HEK293 (cell line): ENCODE measurements at regions not wholly inside any gene's neighbourhood (a gene's known extent, or its start where the extent isn't known, plus 50 kb on each side); places are given as distances from the start of the nearest gene placed in this dataset.

Experiments
- ATF2 ChIP-seq: fragments of 450-650 bp; formaldehyde crosslinking; IDR thresholded peaks from 2 replicates; pipeline ENCODE4 v1.5.1; 2016; ENCODE audit warnings: missing biosample characterization, missing genetic modification characterization, low read depth
- CTCF ChIP-seq: fragments of 450-650 bp; formaldehyde crosslinking; IDR thresholded peaks from 2 replicates; pipeline ENCODE4 v1.5.1; 2016; ENCODE audit warnings: missing biosample characterization, missing genetic modification characterization
- KLF1 ChIP-seq: fragments of 450-650 bp; formaldehyde crosslinking; IDR thresholded peaks from 2 replicates; pipeline ENCODE4 v1.5.1; 2016; ENCODE audit warnings: missing biosample characterization, missing genetic modification characterization
- PRDM6 ChIP-seq: fragments of 450-650 bp; formaldehyde crosslinking; IDR thresholded peaks from 2 replicates; pipeline ENCODE4 v1.5.1; 2017; ENCODE audit warnings: missing biosample characterization, missing genetic modification characterization
- TCF7L2 ChIP-seq: IDR thresholded peaks from 2 replicates; pipeline ENCODE4 v1.6.1; 2011; ENCODE audit warnings: low read depth, mild to moderate bottlenecking, inconsistent platforms, low read length, moderate library complexity, borderline replicate concordance
- ZNF133 ChIP-seq: fragments of 450-650 bp; formaldehyde crosslinking; IDR thresholded peaks from 2 replicates; pipeline ENCODE4 v1.5.1; 2016; ENCODE audit warnings: missing biosample characterization, missing genetic modification characterization
- ZNF18 ChIP-seq: fragments of 450-650 bp; formaldehyde crosslinking; IDR thresholded peaks from 2 replicates; pipeline ENCODE4 v1.5.1; 2016; ENCODE audit warnings: missing biosample characterization, missing genetic modification characterization
- ZNF274 ChIP-seq, 2 experiments: fragments of 200-500 bp in 1 of 2; fragments of 450-650 bp in 1 of 2; sonication (Bioruptor generic) in 1 of 2; formaldehyde crosslinking in 1 of 2; IDR thresholded peaks; 2 replicates each; pipeline versions ENCODE4 v1.5.1 to v1.6.1; 2014 to 2016; ENCODE audit warnings: borderline replicate concordance in 1 of 2, inconsistent platforms in 1 of 2, low read length in 1 of 2, missing biosample characterization in 1 of 2, missing genetic modification characterization in 1 of 2
- ZNF280D ChIP-seq: fragments of 450-650 bp; formaldehyde crosslinking; IDR thresholded peaks from 2 replicates; pipeline ENCODE4 v1.5.1; 2016; ENCODE audit warnings: missing biosample characterization, missing genetic modification characterization
- ZNF324 ChIP-seq: fragments of 450-650 bp; formaldehyde crosslinking; IDR thresholded peaks from 2 replicates; pipeline ENCODE4 v1.5.1; 2016; ENCODE audit warnings: missing biosample characterization, missing genetic modification characterization
- ZNF544 ChIP-seq: fragments of 450-650 bp; formaldehyde crosslinking; IDR thresholded peaks from 2 replicates; pipeline ENCODE4 v1.5.0; 2017; ENCODE audit warnings: missing biosample characterization, missing genetic modification characterization
- ZNF623 ChIP-seq: fragments of 450-650 bp; formaldehyde crosslinking; IDR thresholded peaks from 2 replicates; pipeline ENCODE4 v1.5.1; 2016; ENCODE audit warnings: missing biosample characterization, missing genetic modification characterization
- ZNF639 ChIP-seq: fragments of 450-650 bp; formaldehyde crosslinking; IDR thresholded peaks from 2 replicates; pipeline ENCODE4 v1.5.1; 2016; ENCODE audit warnings: missing biosample characterization, missing genetic modification characterization

GRCh38 chr1:87399264-87399663, 70.6 kb downstream of the LMO4 start:
- TF ChIP-seq ATF2 (tag by site-specific recombination) (no peak), ZNF280D (tag by site-specific recombination) (no peak), ZNF133 (tag by site-specific recombination) (no peak), ZNF623 (tag by site-specific recombination) (no peak), TCF7L2 (no peak), ZNF544 (no peak), CTCF (tag by site-specific recombination) (no peak), ZNF324 (no peak), PRDM6 (tag by site-specific recombination) (no peak), ZNF274 (IDR thresholded peaks at IDR 0.05; ENCODE audit: low read length) (no peak), ZNF274 (tag by site-specific recombination; IDR thresholded peaks at IDR 0.05; ENCODE audit: borderline replicate concordance) (no peak), KLF1 (tag by site-specific recombination) (no peak), ZNF639 (tag by site-specific recombination) (no peak), ZNF18 (no peak)
